Epithelial cell of esophagus (primary cell): ENCODE measurements at regions not wholly inside any gene's neighbourhood (a gene's known extent, or its start where the extent isn't known, plus 50 kb on each side); places are given as distances from the start of the nearest gene placed in this dataset.

ENCODE experiments used
- DNase-seq: peaks from one replicate; pipeline ENCODE4 v3.0.0; 2010; ENCODE audit warnings: low read depth
- H3K4me3 ChIP-seq: 2 replicates; pipeline ENCODE4 v1.5.1; 2011; ENCODE audit warnings: mild to moderate bottlenecking, low read length, control low read depth
- TF ChIP-seq, protein P1 (sequence below): IDR thresholded peaks from 2 replicates; pipeline ENCODE4 v1.5.1; 2011; ENCODE audit warnings: low read depth, mild to moderate bottlenecking, low read length, control low read depth, inconsistent platforms; ENCODE audit not compliant: insufficient read depth; ENCODE audit errors: missing control alignments

DNA sequence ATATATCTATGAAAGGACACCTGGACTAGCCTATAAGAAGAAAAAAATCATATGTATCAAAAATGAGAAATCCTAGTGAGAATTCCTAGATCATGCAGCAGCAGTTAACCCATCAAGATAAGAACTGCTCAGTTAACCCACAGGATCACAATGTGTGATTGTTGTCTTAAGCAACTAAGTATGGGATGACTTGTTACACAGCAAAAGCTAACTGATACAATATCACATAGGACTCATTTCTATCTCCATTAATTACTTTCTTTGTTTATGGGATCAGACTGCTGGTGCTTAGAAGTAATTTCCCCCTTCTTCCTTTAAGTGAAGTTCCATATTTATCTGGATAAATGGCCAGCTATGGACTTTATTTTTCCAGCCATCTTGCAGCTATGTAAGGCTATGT, 280.8 kb upstream of the MARCKS start:
- TF ChIP-seq, protein P1, sequence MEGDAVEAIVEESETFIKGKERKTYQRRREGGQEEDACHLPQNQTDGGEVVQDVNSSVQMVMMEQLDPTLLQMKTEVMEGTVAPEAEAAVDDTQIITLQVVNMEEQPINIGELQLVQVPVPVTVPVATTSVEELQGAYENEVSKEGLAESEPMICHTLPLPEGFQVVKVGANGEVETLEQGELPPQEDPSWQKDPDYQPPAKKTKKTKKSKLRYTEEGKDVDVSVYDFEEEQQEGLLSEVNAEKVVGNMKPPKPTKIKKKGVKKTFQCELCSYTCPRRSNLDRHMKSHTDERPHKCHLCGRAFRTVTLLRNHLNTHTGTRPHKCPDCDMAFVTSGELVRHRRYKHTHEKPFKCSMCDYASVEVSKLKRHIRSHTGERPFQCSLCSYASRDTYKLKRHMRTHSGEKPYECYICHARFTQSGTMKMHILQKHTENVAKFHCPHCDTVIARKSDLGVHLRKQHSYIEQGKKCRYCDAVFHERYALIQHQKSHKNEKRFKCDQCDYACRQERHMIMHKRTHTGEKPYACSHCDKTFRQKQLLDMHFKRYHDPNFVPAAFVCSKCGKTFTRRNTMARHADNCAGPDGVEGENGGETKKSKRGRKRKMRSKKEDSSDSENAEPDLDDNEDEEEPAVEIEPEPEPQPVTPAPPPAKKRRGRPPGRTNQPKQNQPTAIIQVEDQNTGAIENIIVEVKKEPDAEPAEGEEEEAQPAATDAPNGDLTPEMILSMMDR, result no peak
- no peak for DNase-seq
- no peak overlapping the region for H3K4me3 ChIP-seq

DNA sequence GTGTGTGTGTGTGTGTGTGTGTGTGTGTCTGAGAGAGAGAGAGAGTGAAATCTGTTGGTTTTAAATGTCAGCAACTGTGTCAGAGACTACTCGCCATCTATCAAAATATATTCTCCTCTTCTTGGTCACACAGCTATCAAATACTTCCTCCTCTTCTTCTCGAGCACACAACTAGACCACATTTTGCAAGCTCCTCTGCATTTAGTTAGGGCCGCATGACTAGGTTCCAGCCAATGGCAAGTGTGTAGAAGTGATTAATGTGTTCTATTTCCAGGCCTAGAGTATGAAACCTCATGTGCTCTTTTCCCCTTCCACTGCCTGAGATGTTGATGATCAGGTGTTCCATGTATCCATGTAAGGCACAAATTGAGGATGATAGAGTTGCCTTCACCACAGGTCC, 278.5 kb upstream of the MARCKS start:
- no peak for DNase-seq

DNA sequence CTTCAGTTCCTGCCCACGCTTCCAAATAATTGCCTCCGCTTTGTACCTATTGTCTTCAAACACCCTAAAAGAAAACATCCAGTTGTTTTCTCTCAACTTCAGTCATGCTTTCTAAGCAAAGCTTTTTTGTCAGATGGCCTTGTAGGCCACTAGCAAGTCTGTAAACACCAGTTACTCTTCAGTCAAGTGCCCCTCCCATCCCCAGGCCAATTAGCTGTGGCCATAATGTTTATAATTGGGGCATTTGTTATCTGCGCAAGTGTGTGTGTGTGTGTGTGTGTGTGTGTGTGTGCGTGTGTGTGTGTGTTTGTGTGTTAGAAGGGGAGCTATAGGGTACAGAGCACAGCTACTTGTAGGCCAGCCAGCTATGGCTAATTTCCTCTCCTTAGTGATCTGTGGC, 272.4 kb upstream of the MARCKS start:
- TF ChIP-seq, protein P1, result no peak
- no peak for DNase-seq
- H3K4me3 ChIP-seq, result no peak overlapping the region

More for the DNA sequence above, 278.5 kb upstream of the MARCKS start:
- TF ChIP-seq, protein P1, result no peak
- H3K4me3 ChIP-seq, result no peak overlapping the region

DNA sequence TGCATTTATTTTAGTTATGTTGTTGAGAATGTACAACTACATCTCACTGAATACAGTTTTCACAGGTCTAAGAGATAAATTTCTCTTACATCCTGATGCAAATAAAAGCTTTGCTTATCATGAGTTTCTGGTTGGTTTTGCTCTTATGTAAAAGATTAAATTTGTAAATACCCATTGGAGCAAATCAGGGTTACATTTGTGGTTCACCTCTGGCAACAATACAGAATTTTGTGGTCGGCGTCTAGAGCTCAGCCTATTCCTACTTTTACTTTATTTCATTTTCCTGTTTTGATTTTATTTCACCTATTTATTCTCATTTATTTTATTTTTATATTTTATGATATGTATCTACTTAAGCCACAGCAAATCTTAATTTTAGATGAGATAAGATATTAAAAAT, 271.9 kb upstream of the MARCKS start:
- no peak overlapping the region for H3K4me3 ChIP-seq
- DNase-seq, result no peak
- TF ChIP-seq, protein P1, result no peak

DNA sequence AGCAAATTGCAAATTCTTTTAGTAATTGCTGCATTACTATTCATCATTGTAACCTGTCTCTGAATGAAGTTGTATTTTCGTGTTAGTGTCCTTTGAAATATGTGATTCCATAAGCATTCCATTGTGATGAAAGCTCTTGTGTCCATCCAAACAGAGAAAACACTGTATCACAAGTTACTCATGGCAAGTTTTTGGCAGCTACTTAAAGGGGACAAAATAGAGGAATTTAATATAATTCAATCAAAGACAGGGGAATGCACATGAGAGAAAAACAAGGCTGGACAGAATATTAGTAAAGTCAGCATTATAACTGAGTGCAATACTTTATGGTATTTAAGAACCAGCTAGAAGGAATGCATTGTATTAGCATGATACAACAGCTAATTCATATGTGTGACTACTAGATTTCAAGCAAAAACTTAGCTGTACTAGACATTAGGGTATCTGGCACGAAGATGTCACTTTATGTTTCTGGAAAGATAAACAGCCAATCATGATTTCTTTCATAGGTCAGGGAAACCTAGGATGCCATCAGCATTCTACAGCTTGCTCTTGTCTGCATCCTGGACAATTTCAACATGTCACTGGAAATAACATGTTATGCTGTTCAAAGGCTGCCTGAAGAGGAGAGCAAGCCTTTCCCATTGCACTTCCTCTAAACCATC, 270.6 kb upstream of the MARCKS start:
- H3K4me3 ChIP-seq, result no peak overlapping the region
- peak; percentile 38 for DNase-seq
- TF ChIP-seq, protein P1, result no peak

DNA sequence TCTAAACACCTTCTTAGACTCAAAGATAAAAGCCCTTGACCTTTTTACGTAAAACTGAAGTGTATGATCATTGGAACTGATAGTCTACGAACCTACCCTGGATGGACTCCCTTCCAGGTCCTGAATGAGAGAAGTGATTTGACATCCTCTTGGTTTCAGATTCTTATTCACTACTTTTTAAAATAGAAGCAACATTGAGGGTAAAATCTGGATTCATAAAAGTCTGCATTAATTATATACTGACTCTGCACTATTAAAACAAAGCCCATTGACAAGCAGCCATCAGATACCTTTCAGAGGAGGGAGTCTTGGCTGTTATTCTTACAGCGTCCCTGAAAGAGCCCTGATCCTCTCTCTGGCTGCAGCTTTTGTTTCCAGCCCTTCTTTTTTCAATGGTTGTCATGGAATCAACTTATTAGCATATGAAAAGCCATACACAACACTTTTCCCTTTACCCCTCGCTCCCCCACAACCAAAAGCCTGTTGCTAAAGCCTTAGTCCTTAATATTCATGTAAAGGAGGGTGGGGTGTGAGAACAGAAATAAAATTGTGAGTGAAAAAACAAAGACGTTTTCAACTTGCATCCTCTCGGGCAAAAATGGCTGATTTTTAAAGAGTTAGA, 270.0 kb upstream of the MARCKS start:
- no peak for DNase-seq
- H3K4me3 ChIP-seq, result no peak overlapping the region
- TF ChIP-seq, protein P1, result no peak

DNA sequence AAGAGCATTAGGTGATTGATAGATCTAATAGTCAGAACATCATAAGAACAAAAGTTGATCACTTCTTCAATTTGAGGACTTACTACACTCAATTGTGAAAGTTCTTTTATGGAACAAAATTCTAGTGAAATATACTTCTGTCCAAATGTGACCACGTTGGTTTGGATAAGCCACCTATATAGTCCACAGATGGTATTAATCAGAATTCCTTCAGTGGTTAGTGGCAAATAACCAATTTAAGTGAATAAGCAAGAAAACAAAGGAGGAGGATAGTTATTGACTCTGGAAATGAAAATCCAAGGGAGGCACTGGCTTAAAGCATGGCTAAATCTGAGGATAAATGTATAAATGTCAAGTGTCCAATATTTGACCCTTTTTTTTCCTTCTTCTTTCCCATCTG, 268.5 kb upstream of the MARCKS start:
- no peak for DNase-seq
- TF ChIP-seq, protein P1, result no peak
- no peak overlapping the region for H3K4me3 ChIP-seq
